OCI-LY1 (cell line): ENCODE measurements at regions not wholly inside any gene's neighbourhood (a gene's known extent, or its start where the extent isn't known, plus 50 kb on each side); places are given as distances from the start of the nearest gene placed in this dataset.

Experiments used
- H2AFZ ChIP-seq: fragments of 200-600 bp; sonication (generic), shearing (Covaris generic); 2 replicates; pipeline ENCODE4 v1.6.0; 2014; ENCODE audit warnings: antibody characterized with exemption, mild to moderate bottlenecking, low read length
- H3F3A ChIP-seq: fragments of 200-600 bp; sonication (generic), shearing (Covaris generic); 2 replicates; pipeline ENCODE4 v1.6.0; 2014; ENCODE audit warnings: mild to moderate bottlenecking, antibody characterized with exemption, low read length, moderate library complexity; ENCODE audit not compliant: insufficient read depth
- H3K27ac ChIP-seq: fragments of 200-600 bp; sonication (generic); 2 replicates; pipeline ENCODE4 v1.5.1; 2014; ENCODE audit warnings: low read length, mixed run types, mild to moderate bottlenecking, low read depth; ENCODE audit not compliant: poor library complexity, severe bottlenecking
- H3K27me3 ChIP-seq: fragments of 200-600 bp; sonication (generic); 2 replicates; pipeline ENCODE4 v1.6.0; 2014; ENCODE audit warnings: antibody characterized with exemption, mild to moderate bottlenecking, low read length, moderate library complexity; ENCODE audit not compliant: insufficient read depth
- H3K36me3 ChIP-seq: fragments of 200-600 bp; sonication (generic); 2 replicates; pipeline ENCODE4 v1.6.1; 2014; ENCODE audit warnings: mild to moderate bottlenecking, antibody characterized with exemption, low read length, moderate library complexity, mixed read lengths; ENCODE audit not compliant: insufficient read depth
- H3K4me1 ChIP-seq: fragments of 200-600 bp; sonication (generic); 2 replicates; pipeline ENCODE4 v1.5.1; 2014; ENCODE audit warnings: mild to moderate bottlenecking, low read length, moderate library complexity; ENCODE audit not compliant: insufficient read depth, severe bottlenecking
- H3K4me2 ChIP-seq: fragments of 200-600 bp; sonication (generic), shearing (Covaris generic); 2 replicates; pipeline ENCODE4 v1.6.1; 2014; ENCODE audit warnings: low read length
- H3K4me3 ChIP-seq: fragments of 200-600 bp; sonication (generic); 2 replicates; pipeline ENCODE4 v1.5.1; 2014; ENCODE audit warnings: low read length, low read depth, mild to moderate bottlenecking, mixed read lengths; ENCODE audit not compliant: poor library complexity, severe bottlenecking
- H3K79me2 ChIP-seq: fragments of 200-600 bp; shearing (Covaris generic); 2 replicates; pipeline ENCODE4 v1.6.1; 2016; ENCODE audit warnings: mixed run types, low read length, mixed read lengths; ENCODE audit not compliant: insufficient read depth
- H3K9ac ChIP-seq: fragments of 200-600 bp; sonication (generic), shearing (Covaris generic); 2 replicates; pipeline ENCODE4 v1.6.1; 2014; ENCODE audit warnings: mild to moderate bottlenecking, low read length, mixed read lengths
- H3K9me2 ChIP-seq: fragments of 200-600 bp; sonication (generic), shearing (Covaris generic); 2 replicates; pipeline ENCODE4 v1.6.1; 2014; ENCODE audit warnings: low read depth, mild to moderate bottlenecking, low read length, mixed read lengths
- H3K9me3 ChIP-seq: fragments of 200-600 bp; shearing (Covaris generic); 2 replicates; pipeline ENCODE4 v1.6.1; 2014; ENCODE audit warnings: low read length, mixed read lengths
- H4K20me1 ChIP-seq: fragments of 200-600 bp; sonication (generic), shearing (Covaris generic); 2 replicates; pipeline ENCODE4 v1.6.0; 2016; ENCODE audit warnings: mild to moderate bottlenecking, low read length; ENCODE audit not compliant: insufficient read depth
- CTCF ChIP-seq: fragments of 200-600 bp; sonication (generic), shearing (Covaris generic); IDR thresholded peaks from 2 replicates; pipeline ENCODE4 v1.5.1; 2017; ENCODE audit warnings: mild to moderate bottlenecking, antibody characterized with exemption, low read length, moderate library complexity, mixed read lengths
- EZH2 ChIP-seq: fragments of 200-600 bp; sonication (generic), shearing (Covaris generic); IDR thresholded peaks from 2 replicates; pipeline ENCODE4 v1.8.0; 2017; ENCODE audit warnings: borderline replicate concordance, mixed run types, mild to moderate bottlenecking, antibody characterized with exemption, low read length, moderate library complexity, mixed read lengths

GRCh38 chr1:70490153-70490552 is 79.1 kb downstream of the CTH start:
- H3K9ac ChIP-seq, result no peak overlapping the region
- TF ChIP-seq EZH2, result no peak
- TF ChIP-seq CTCF, result no peak

GRCh38 chr1:70495370-70495769 is 84.3 kb downstream of the CTH start:
- Histone ChIP-seq H3K9me3 (no peaks in the 10 kb centered on the region), H4K20me1 (no peaks in the 10 kb centered on the region), H2AFZ (no peak overlapping the region), H3K4me3 (no peak overlapping the region), H3F3A (no peaks in the 10 kb centered on the region), H3K9ac (no peak overlapping the region), H3K27ac (no peak overlapping the region), H3K27me3 (no peaks in the 10 kb centered on the region), H3K36me3 (no peaks in the 10 kb centered on the region), H3K9me2 (no peaks in the 10 kb centered on the region), H3K4me1 (no peaks in the 10 kb centered on the region), H3K4me2 (no peak overlapping the region), H3K79me2 (no peaks in the 10 kb centered on the region)
- TF ChIP-seq EZH2, result no peak
- TF ChIP-seq CTCF, result no peak

More at GRCh38 chr1:70490153-70490552, 79.1 kb downstream of the CTH start:
- H3F3A ChIP-seq, result no peaks in the 10 kb centered on the region
- no peaks in the 10 kb centered on the region for H3K9me3 ChIP-seq
- H3K36me3 ChIP-seq, result no peaks in the 10 kb centered on the region
- no peak overlapping the region for H3K4me2 ChIP-seq
- no peaks in the 10 kb centered on the region for H3K27me3 ChIP-seq
- H3K9me2 ChIP-seq, result no peaks in the 10 kb centered on the region
- H3K4me3 ChIP-seq, result no peak overlapping the region
- no peaks in the 10 kb centered on the region for H3K79me2 ChIP-seq
- H4K20me1 ChIP-seq, result no peaks in the 10 kb centered on the region
- no peak overlapping the region for H2AFZ ChIP-seq
- no peak overlapping the region for H3K27ac ChIP-seq
- H3K4me1 ChIP-seq, result no peaks in the 10 kb centered on the region

- Histone ChIP-seq H3K4me1 (no peaks in the 10 kb centered on the region), H3K9me2 (no peaks in the 10 kb centered on the region), H4K20me1 (no peaks in the 10 kb centered on the region), H3K27me3 (0 out of 2 replicates have a peak, but pooled peaks cover 4% of the 10 kb centered on the region), H2AFZ (no peak overlapping the region), H3K4me2 (no peak overlapping the region), H3F3A (no peaks in the 10 kb centered on the region), H3K27ac (no peak overlapping the region), H3K79me2 (no peaks in the 10 kb centered on the region), H3K4me3 (no peak overlapping the region), H3K9me3 (no peaks in the 10 kb centered on the region), H3K36me3 (no peaks in the 10 kb centered on the region), H3K9ac (no peak overlapping the region)
- TF ChIP-seq CTCF (no peak), EZH2 (no peak)
Observed at GRCh38 chr1:70496181-70496580, 85.1 kb downstream of the CTH start.
